GM12864 (cell line): ENCODE measurements at regions not wholly inside any gene's neighbourhood (a gene's known extent, or its start where the extent isn't known, plus 50 kb on each side); places are given as distances from the start of the nearest gene placed in this dataset.

Experiments
- DNase-seq: peaks from one replicate; pipeline ENCODE4 v3.0.0-alpha.2; 2011; ENCODE audit warnings: low read depth
- H3K4me3 ChIP-seq: 2 replicates; pipeline ENCODE4 v1.5.1; 2011; ENCODE audit warnings: mild to moderate bottlenecking, low read depth, low read length, control low read depth
- CTCF ChIP-seq: IDR thresholded peaks from 2 replicates; pipeline ENCODE4 v1.5.1; 2011; ENCODE audit warnings: low read depth, mild to moderate bottlenecking, moderate library complexity, low read length, control low read depth, inconsistent platforms; ENCODE audit errors: missing control alignments

- no peak overlapping the region for H3K4me3 ChIP-seq
- TF ChIP-seq CTCF, result no peak
Observed at GRCh38 chr5:5009240-5009639, 130.9 kb upstream of the ADAMTS16 start.

GRCh38 chr5:5011151-5011550 is 129.0 kb upstream of the ADAMTS16 start:
- no peak for DNase-seq
- no peak for TF ChIP-seq CTCF
- no peak overlapping the region for H3K4me3 ChIP-seq

More at GRCh38 chr5:5009240-5009639, 130.9 kb upstream of the ADAMTS16 start:
- no peak for DNase-seq

DNA sequence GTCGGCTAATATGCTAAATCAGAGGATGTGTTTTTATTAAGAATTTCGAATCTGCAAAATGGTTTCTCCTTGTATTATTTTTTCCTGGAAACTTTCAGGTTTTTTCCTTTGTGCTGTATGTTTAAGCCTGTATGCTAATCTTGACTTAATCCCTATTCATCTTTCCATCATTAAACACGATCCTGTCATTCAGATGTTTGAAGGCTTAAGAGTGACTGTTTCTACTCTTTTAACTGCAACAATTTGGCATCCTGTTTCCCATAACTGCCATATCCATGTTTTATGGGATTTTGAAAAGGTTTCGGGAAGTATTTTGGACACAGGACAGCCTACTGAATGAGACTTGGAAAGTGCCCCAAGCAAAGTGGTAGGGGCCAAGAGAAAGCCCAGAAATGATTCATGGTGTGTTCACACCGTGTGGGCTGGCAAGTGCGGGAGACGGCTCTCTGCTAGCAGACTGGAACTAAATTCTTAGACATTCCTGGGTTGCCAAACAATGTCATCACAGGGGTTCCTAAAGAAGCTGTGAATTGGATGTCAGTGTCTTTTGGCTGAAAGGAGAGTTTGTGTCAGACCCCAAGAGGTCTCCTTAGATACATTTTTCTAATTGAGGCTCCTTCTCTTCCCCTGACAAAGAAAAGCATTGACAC is 125.4 kb upstream of the ADAMTS16 start:
- no peak for TF ChIP-seq CTCF
- H3K4me3 ChIP-seq, result no peak overlapping the region
- DNase-seq, result no peak

- DNase-seq, result no peak
- TF ChIP-seq CTCF, result no peak
- H3K4me3 ChIP-seq, result no peak overlapping the region
Observed at GRCh38 chr5:5017827-5018577, 122.1 kb upstream of the ADAMTS16 start.

DNA sequence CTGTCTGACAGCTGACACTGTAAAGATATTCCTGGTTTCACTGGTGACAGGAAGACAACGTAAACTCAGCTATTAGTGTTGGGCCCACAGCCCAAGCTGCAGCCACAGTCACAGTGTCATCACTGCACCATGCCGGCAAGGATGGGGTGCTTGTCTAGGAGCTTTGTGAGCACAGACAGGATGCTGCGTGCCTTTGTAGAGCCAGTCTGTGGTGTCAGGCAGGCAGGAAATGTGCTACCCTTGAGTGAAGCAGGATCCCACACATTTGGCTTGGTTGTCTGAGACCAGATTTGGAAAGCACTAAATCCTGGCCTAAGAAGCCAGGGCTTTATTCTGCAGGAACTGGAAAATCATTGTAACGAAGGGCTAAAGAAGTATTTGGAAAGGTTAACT is 121.6 kb upstream of the ADAMTS16 start:
- DNase-seq, result no peak
- no peak for TF ChIP-seq CTCF

GRCh38 chr5:5021436-5021835 is 118.7 kb upstream of the ADAMTS16 start:
- no peak for DNase-seq
- no peak for TF ChIP-seq CTCF
- H3K4me3 ChIP-seq, result no peak overlapping the region

More for the DNA sequence above, 121.6 kb upstream of the ADAMTS16 start:
- H3K4me3 ChIP-seq, result no peak overlapping the region

DNA sequence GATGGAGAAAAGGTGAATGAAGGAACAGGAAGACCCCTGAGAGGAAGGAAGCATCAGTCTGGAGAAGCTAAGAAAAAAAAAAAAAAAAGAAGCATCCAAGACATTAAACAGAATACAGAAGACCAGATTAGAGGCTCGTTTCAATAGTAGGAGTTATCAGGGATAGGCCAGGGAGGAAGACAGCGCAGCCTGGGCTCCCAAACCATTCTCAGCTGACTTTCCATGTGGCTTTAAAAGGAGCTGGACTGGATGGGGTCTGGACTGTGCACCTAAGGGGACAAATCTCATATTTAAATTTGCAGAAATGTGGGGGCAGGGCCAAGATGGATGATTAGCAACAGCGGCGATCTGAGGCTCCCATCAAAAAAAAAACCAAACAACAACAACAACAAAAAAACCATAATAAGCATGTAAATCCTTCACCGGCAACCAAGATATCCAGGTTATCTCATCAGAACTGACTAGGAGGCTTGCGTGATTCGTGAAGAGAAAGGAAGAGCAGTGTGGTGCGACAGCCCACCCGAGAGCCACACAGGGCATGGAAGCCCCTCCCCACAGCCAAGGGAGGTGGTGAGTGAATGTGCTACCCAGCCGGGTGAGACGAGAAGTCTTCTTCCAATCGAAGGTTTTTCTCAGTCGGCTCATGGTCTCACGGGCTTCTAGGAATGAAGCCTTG is 114.9 kb upstream of the ADAMTS16 start:
- H3K4me3 ChIP-seq, result no peak overlapping the region
- DNase-seq, result no peak
- no peak for TF ChIP-seq CTCF
